Esophagus muscularis mucosa (tissue), 3 donors: ENCODE measurements at regions not wholly inside any gene's neighbourhood (a gene's known extent, or its start where the extent isn't known, plus 50 kb on each side); places are given as distances from the start of the nearest gene placed in this dataset.

Experiments used
- POLR2A ChIP-seq: fragments of 450-650 bp; IDR thresholded peaks from one replicate; pipeline ENCODE4 v1.6.1; 2017; ENCODE audit warnings: antibody characterized with exemption, moderate library complexity, mild to moderate bottlenecking, low read depth
- TF ChIP-seq, protein P1 (sequence below), 3 experiments: fragments of 200-600 bp in 2 of 3; fragments of 450-650 bp in 1 of 3; sonication (generic) in 2 of 3; IDR thresholded peaks; one replicate each; pipeline ENCODE4 v1.5.1; 2017 to 2019; ENCODE audit warnings: antibody characterized with exemption in 3 of 3, mild to moderate bottlenecking in 2 of 3, moderate library complexity in 1 of 3

GRCh38 chrX:142095651-142096245, 109.3 kb downstream of the MAGEC2 start:
- TF ChIP-seq, protein P1, sequence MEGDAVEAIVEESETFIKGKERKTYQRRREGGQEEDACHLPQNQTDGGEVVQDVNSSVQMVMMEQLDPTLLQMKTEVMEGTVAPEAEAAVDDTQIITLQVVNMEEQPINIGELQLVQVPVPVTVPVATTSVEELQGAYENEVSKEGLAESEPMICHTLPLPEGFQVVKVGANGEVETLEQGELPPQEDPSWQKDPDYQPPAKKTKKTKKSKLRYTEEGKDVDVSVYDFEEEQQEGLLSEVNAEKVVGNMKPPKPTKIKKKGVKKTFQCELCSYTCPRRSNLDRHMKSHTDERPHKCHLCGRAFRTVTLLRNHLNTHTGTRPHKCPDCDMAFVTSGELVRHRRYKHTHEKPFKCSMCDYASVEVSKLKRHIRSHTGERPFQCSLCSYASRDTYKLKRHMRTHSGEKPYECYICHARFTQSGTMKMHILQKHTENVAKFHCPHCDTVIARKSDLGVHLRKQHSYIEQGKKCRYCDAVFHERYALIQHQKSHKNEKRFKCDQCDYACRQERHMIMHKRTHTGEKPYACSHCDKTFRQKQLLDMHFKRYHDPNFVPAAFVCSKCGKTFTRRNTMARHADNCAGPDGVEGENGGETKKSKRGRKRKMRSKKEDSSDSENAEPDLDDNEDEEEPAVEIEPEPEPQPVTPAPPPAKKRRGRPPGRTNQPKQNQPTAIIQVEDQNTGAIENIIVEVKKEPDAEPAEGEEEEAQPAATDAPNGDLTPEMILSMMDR (IDR thresholded peaks at IDR 0.05) = no peak
- no peak for TF ChIP-seq POLR2A
